Upper lobe of right lung (tissue), 1 donor: ENCODE measurements at regions not wholly inside any gene's neighbourhood (a gene's known extent, or its start where the extent isn't known, plus 50 kb on each side); places are given as distances from the start of the nearest gene placed in this dataset.
"Not testable (repeated sequence)": the region's sequence is repeated elsewhere in the genome, so short reads cannot be mapped to it uniquely, and the experiment has no call there.

Experiments
- ATAC-seq: fragments of 200-7000 bp; cut with Tn5 transposase; one replicate; pipeline ENCODE4 v1.9.1; 2020; ENCODE audit warnings: mild to moderate bottlenecking, moderate library complexity
- DNase-seq: peaks from one replicate; pipeline ENCODE4 v3.0.0-alpha.2; 2020
- H3K27ac ChIP-seq: fragments of 200-600 bp; one replicate; pipeline ENCODE4 v1.8.0; 2022
- H3K27me3 ChIP-seq: fragments of 200-600 bp; one replicate; pipeline ENCODE4 v1.8.0; 2022; ENCODE audit warnings: mild to moderate bottlenecking
- H3K36me3 ChIP-seq: fragments of 200-600 bp; one replicate; pipeline ENCODE4 v1.8.0; 2022
- H3K4me1 ChIP-seq: fragments of 200-600 bp; one replicate; pipeline ENCODE4 v1.8.0; 2022
- H3K4me3 ChIP-seq: fragments of 200-600 bp; one replicate; pipeline ENCODE4 v1.8.0; 2022; ENCODE audit warnings: mild to moderate bottlenecking
- H3K9me3 ChIP-seq: fragments of 200-600 bp; one replicate; pipeline ENCODE4 v1.8.0; 2022
- CTCF ChIP-seq: fragments of 200-600 bp; IDR thresholded peaks from one replicate; pipeline ENCODE4 v1.8.0; 2022; ENCODE audit warnings: antibody characterized with exemption
- intact Hi-C: fragments of 100-400 bp; cut with DNase I; formaldehyde crosslinking; loops from one replicate; pipeline ENCODE4 v1.11.0; 2022
- donor health status: DM: no; HTN: yes; CAD: no; lungs with severe emphysema.

GRCh38 chr4:127501103-127501502, 131.7 kb upstream of the INTU start:
- H3K4me1 ChIP-seq = peaks cover 7% of the 10 kb centered on the region
- no peak overlapping the region for H3K27ac ChIP-seq
- peak; percentile 53 for ATAC-seq
- no peaks in the 10 kb centered on the region for H3K9me3 ChIP-seq
- DNase-seq = no peak
- intact Hi-C loops = no loop called here
- TF ChIP-seq CTCF = no peak
- H3K4me3 ChIP-seq = no peak overlapping the region
- H3K27me3 ChIP-seq = no peaks in the 10 kb centered on the region
- H3K36me3 ChIP-seq = no peaks in the 10 kb centered on the region

DNA sequence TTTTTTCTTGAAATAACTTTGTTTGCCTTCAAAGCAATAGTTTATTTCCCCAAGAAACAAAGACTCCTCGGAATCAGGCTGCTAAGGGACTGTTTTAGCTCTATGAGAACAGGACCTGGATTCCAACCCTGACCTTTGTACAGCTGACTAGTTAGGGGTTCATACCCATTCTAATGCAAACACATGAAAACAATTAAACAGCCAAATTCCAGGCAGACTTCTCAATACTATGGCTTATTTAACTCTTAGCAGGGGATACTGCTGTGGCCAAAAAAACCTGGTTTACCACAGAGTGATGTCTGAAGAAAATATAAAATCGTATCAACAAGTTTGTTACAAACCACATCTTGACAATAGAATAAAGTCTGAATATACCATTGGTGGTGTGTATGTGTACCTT, 129.6 kb upstream of the INTU start:
- no peak for ATAC-seq
- no peak for TF ChIP-seq CTCF
- H3K4me3 ChIP-seq = no peak overlapping the region

GRCh38 chr4:127505203-127505602, 127.6 kb upstream of the INTU start:
- peaks cover 7% of the 10 kb centered on the region for H3K4me1 ChIP-seq
- no peak for DNase-seq
- TF ChIP-seq CTCF = no peak

More for the DNA sequence above, 129.6 kb upstream of the INTU start:
- DNase-seq = no peak
- Histone ChIP-seq H3K4me1 (peaks cover 7% of the 10 kb centered on the region), H3K27me3 (no peaks in the 10 kb centered on the region), H3K9me3 (no peaks in the 10 kb centered on the region), H3K36me3 (no peaks in the 10 kb centered on the region), H3K27ac (no peak overlapping the region)
- intact Hi-C loops = no loop called here

DNA sequence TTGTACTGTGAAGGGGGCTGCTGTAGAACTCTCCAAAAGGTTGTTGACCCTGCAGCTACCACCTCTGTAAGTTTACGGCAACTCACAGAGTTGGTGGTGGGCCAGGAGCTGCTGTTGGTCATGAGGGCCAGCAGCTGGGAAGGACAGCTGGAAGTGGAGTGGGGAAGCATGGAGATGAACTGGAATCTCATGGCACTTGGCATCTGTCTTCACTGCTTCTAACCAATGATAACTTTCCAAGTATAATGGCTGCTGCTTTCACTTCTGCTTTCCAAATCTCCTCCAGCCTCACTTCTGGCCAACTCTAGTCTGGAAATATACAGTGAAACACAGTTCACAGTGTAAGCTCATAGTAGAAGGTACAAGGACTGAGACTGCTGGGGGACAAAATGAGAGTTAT, 126.5 kb upstream of the INTU start:
- DNase-seq = no peak
- no peak for TF ChIP-seq CTCF

More at GRCh38 chr4:127505203-127505602, 127.6 kb upstream of the INTU start:
- H3K4me3 ChIP-seq = no peak overlapping the region
- intact Hi-C loops = no loop called here
- no peaks in the 10 kb centered on the region for H3K36me3 ChIP-seq
- ATAC-seq = no peak
- H3K27ac ChIP-seq = no peak overlapping the region
- H3K27me3 ChIP-seq = no peaks in the 10 kb centered on the region
- no peaks in the 10 kb centered on the region for H3K9me3 ChIP-seq

DNA sequence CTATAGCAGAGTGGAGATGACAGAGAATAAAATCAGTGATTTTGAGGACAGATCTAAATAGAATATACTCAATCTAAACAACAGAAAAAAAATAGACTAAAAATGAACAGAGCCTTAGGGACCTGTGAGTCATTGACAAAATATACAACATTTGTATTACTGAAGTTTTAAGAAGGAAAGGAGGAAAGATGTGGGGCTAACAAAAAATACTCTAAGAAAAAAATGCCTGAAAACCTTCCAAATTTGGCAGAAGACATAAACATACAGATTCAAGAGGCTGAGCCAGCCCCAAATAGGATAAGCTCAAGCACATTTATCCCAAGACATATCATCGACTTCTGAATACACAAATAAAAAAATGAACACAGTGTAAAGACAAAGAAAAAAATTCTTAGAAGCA, 123.6 kb upstream of the INTU start:
- intact Hi-C loops = no loop called here
- TF ChIP-seq CTCF = no peak
- ATAC-seq = no peak

More for the DNA sequence above, 126.5 kb upstream of the INTU start:
- no peak overlapping the region for H3K4me3 ChIP-seq
- H3K9me3 ChIP-seq = no peaks in the 10 kb centered on the region
- H3K36me3 ChIP-seq = no peaks in the 10 kb centered on the region
- intact Hi-C loops = no loop called here
- no peaks in the 10 kb centered on the region for H3K27me3 ChIP-seq
- ATAC-seq = no peak
- H3K4me1 ChIP-seq = peaks cover 2% of the 10 kb centered on the region
- no peak overlapping the region for H3K27ac ChIP-seq

GRCh38 chr4:127512672-127513071, 120.1 kb upstream of the INTU start:
- H3K27ac ChIP-seq, H3K36me3 ChIP-seq, ATAC-seq, DNase-seq, H3K27me3 ChIP-seq, intact Hi-C loops, H3K9me3 ChIP-seq, H3K4me1 ChIP-seq, H3K4me3 ChIP-seq: not testable (repeated sequence)

More for the DNA sequence above, 123.6 kb upstream of the INTU start:
- DNase-seq = no peak
- Histone ChIP-seq H3K9me3 (no peaks in the 10 kb centered on the region), H3K27me3 (no peaks in the 10 kb centered on the region), H3K4me1 (no peaks in the 10 kb centered on the region), H3K27ac (no peak overlapping the region), H3K36me3 (no peaks in the 10 kb centered on the region), H3K4me3 (no peak overlapping the region)

- H3K4me3 ChIP-seq, H3K4me1 ChIP-seq, H3K36me3 ChIP-seq, ATAC-seq, H3K9me3 ChIP-seq, intact Hi-C loops, H3K27ac ChIP-seq, DNase-seq, H3K27me3 ChIP-seq: not testable (repeated sequence)
Observed at GRCh38 chr4:127515259-127515658, 117.5 kb upstream of the INTU start.
